ENCODE measurements at regions not wholly inside any gene's neighbourhood (a gene's known extent, or its start where the extent isn't known, plus 50 kb on each side); places are given as distances from the start of the nearest gene placed in this dataset.
"Not testable (repeated sequence)": the region's sequence is repeated elsewhere in the genome, so short reads cannot be mapped to it uniquely, and the experiment has no call there.

GRCh38 chr7:81074406-81074805, 155.6 kb upstream of the SEMA3C start:
- Histone ChIP-seq H3K4me3 (ENCODE audit: insufficient read length, low read depth) (no peak overlapping the region), H3K4me1 (ENCODE audit: insufficient read depth, insufficient read length) (no peaks in the 10 kb centered on the region), H3K9ac (ENCODE audit: insufficient read length, low read depth) (no peak overlapping the region), H3K36me3 (ENCODE audit: insufficient read depth, insufficient read length, low read length) (no peaks in the 10 kb centered on the region), H3K27me3 (ENCODE audit: insufficient read depth, insufficient read length) (no peaks in the 10 kb centered on the region), H3K9me3 (ENCODE audit: insufficient read depth, low read length) (peaks cover 25% of the 10 kb centered on the region)
- DNase-seq (ENCODE audit: low read depth, low spot score): no peak
- TF ChIP-seq ZNF274 (IDR thresholded peaks at IDR 0.05; ENCODE audit: low read depth, low read length): no peak
- no peak for TF ChIP-seq SUZ12 (IDR thresholded peaks at IDR 0.05; ENCODE audit: extremely low read depth, insufficient read depth, insufficient read length)
- no peak for TF ChIP-seq YY1 (IDR thresholded peaks at IDR 0.05; ENCODE audit: insufficient read depth, insufficient read length)

- Histone ChIP-seq H3K36me3 (ENCODE audit: insufficient read depth, insufficient read length, low read length) (no peaks in the 10 kb centered on the region), H3K9ac (ENCODE audit: insufficient read length, low read depth) (no peak overlapping the region), H3K27me3 (ENCODE audit: insufficient read depth, insufficient read length) (no peaks in the 10 kb centered on the region), H3K4me1 (ENCODE audit: insufficient read depth, insufficient read length) (no peaks in the 10 kb centered on the region), H3K9me3 (ENCODE audit: insufficient read depth, low read length) (peaks cover 25% of the 10 kb centered on the region), H3K4me3 (ENCODE audit: insufficient read length, low read depth) (no peak overlapping the region)
- TF ChIP-seq YY1 (IDR thresholded peaks at IDR 0.05; ENCODE audit: insufficient read depth, insufficient read length) (no peak), ZNF274 (IDR thresholded peaks at IDR 0.05; ENCODE audit: low read depth, low read length) (no peak), SUZ12 (IDR thresholded peaks at IDR 0.05; ENCODE audit: extremely low read depth, insufficient read depth, insufficient read length) (no peak)
- no peak for DNase-seq (ENCODE audit: low read depth, low spot score)
Measured at GRCh38 chr7:81073931-81074251, 155.0 kb upstream of the SEMA3C start.

GRCh38 chr7:81070956-81071355, 152.1 kb upstream of the SEMA3C start:
- H3K9ac ChIP-seq (ENCODE audit: insufficient read length, low read depth): no peak overlapping the region
- TF ChIP-seq SUZ12 (IDR thresholded peaks at IDR 0.05; ENCODE audit: extremely low read depth, insufficient read depth, insufficient read length) (no peak), ZNF274 (IDR thresholded peaks at IDR 0.05; ENCODE audit: low read depth, low read length) (no peak), YY1 (IDR thresholded peaks at IDR 0.05; ENCODE audit: insufficient read depth, insufficient read length) (no peak)
- H3K27me3 ChIP-seq (ENCODE audit: insufficient read depth, insufficient read length): no peaks in the 10 kb centered on the region
- no peaks in the 10 kb centered on the region for H3K4me1 ChIP-seq (ENCODE audit: insufficient read depth, insufficient read length)
- H3K9me3 ChIP-seq (ENCODE audit: insufficient read depth, low read length): peaks cover 15% of the 10 kb centered on the region
- no peaks in the 10 kb centered on the region for H3K36me3 ChIP-seq (ENCODE audit: insufficient read depth, insufficient read length, low read length)
- no peak for DNase-seq (ENCODE audit: low read depth, low spot score)
- no peak overlapping the region for H3K4me3 ChIP-seq (ENCODE audit: insufficient read length, low read depth)

GRCh38 chr7:81066797-81067196, 147.9 kb upstream of the SEMA3C start:
- TF ChIP-seq SUZ12 (IDR thresholded peaks at IDR 0.05; ENCODE audit: extremely low read depth, insufficient read depth, insufficient read length) (no peak), ZNF274 (IDR thresholded peaks at IDR 0.05; ENCODE audit: low read depth, low read length) (no peak), YY1 (IDR thresholded peaks at IDR 0.05; ENCODE audit: insufficient read depth, insufficient read length) (no peak)
- no peak overlapping the region for H3K9ac ChIP-seq (ENCODE audit: insufficient read length, low read depth)
- DNase-seq (ENCODE audit: low read depth, low spot score): no peak
- H3K27me3 ChIP-seq (ENCODE audit: insufficient read depth, insufficient read length): no peaks in the 10 kb centered on the region
- no peaks in the 10 kb centered on the region for H3K36me3 ChIP-seq (ENCODE audit: insufficient read depth, insufficient read length, low read length)
- H3K4me3 ChIP-seq (ENCODE audit: insufficient read length, low read depth): no peak overlapping the region
- H3K9me3 ChIP-seq (ENCODE audit: insufficient read depth, low read length): peaks cover 15% of the 10 kb centered on the region
- no peaks in the 10 kb centered on the region for H3K4me1 ChIP-seq (ENCODE audit: insufficient read depth, insufficient read length)

- TF ChIP-seq ZNF274 (IDR thresholded peaks at IDR 0.05; ENCODE audit: low read depth, low read length) (no peak), SUZ12 (IDR thresholded peaks at IDR 0.05; ENCODE audit: extremely low read depth, insufficient read depth, insufficient read length) (no peak), YY1 (IDR thresholded peaks at IDR 0.05; ENCODE audit: insufficient read depth, insufficient read length) (no peak)
- no peak for DNase-seq (ENCODE audit: low read depth, low spot score)
- Histone ChIP-seq H3K4me1 (ENCODE audit: insufficient read depth, insufficient read length) (no peaks in the 10 kb centered on the region), H3K9ac (ENCODE audit: insufficient read length, low read depth) (no peak overlapping the region), H3K9me3 (ENCODE audit: insufficient read depth, low read length) (no peaks in the 10 kb centered on the region), H3K36me3 (ENCODE audit: insufficient read depth, insufficient read length, low read length) (no peaks in the 10 kb centered on the region), H3K4me3 (ENCODE audit: insufficient read length, low read depth) (no peak overlapping the region), H3K27me3 (ENCODE audit: insufficient read depth, insufficient read length) (no peaks in the 10 kb centered on the region)
Measured at GRCh38 chr7:81064426-81064825, 145.6 kb upstream of the SEMA3C start.

- no peaks in the 10 kb centered on the region for H3K4me1 ChIP-seq (ENCODE audit: insufficient read depth, insufficient read length)
- H3K36me3 ChIP-seq (ENCODE audit: insufficient read depth, insufficient read length, low read length): no peaks in the 10 kb centered on the region
- H3K4me3 ChIP-seq (ENCODE audit: insufficient read length, low read depth): no peak overlapping the region
- H3K27me3 ChIP-seq (ENCODE audit: insufficient read depth, insufficient read length): no peaks in the 10 kb centered on the region
- H3K9me3 ChIP-seq (ENCODE audit: insufficient read depth, low read length): no peaks in the 10 kb centered on the region
- DNase-seq (ENCODE audit: low read depth, low spot score): no peak
- TF ChIP-seq SUZ12 (IDR thresholded peaks at IDR 0.05; ENCODE audit: extremely low read depth, insufficient read depth, insufficient read length) (no peak), ZNF274 (IDR thresholded peaks at IDR 0.05; ENCODE audit: low read depth, low read length) (no peak), YY1 (IDR thresholded peaks at IDR 0.05; ENCODE audit: insufficient read depth, insufficient read length) (no peak)
- H3K9ac ChIP-seq (ENCODE audit: insufficient read length, low read depth): no peak overlapping the region
Measured at GRCh38 chr7:81062755-81063154, 143.9 kb upstream of the SEMA3C start.

GRCh38 chr7:81057469-81057868, 138.6 kb upstream of the SEMA3C start:
- H3K9me3 ChIP-seq (ENCODE audit: insufficient read depth, low read length); DNase-seq (ENCODE audit: low read depth, low spot score); H3K4me3 ChIP-seq (ENCODE audit: insufficient read length, low read depth); H3K36me3 ChIP-seq (ENCODE audit: insufficient read depth, insufficient read length, low read length); H3K9ac ChIP-seq (ENCODE audit: insufficient read length, low read depth); H3K27me3 ChIP-seq (ENCODE audit: insufficient read depth, insufficient read length); H3K4me1 ChIP-seq (ENCODE audit: insufficient read depth, insufficient read length): not testable (repeated sequence)

- Histone ChIP-seq H3K36me3 (ENCODE audit: insufficient read depth, insufficient read length, low read length) (no peaks in the 10 kb centered on the region), H3K4me1 (ENCODE audit: insufficient read depth, insufficient read length) (no peaks in the 10 kb centered on the region), H3K9me3 (ENCODE audit: insufficient read depth, low read length) (no peaks in the 10 kb centered on the region), H3K4me3 (ENCODE audit: insufficient read length, low read depth) (no peak overlapping the region), H3K9ac (ENCODE audit: insufficient read length, low read depth) (no peak overlapping the region), H3K27me3 (ENCODE audit: insufficient read depth, insufficient read length) (no peaks in the 10 kb centered on the region)
- TF ChIP-seq YY1 (IDR thresholded peaks at IDR 0.05; ENCODE audit: insufficient read depth, insufficient read length) (no peak), ZNF274 (IDR thresholded peaks at IDR 0.05; ENCODE audit: low read depth, low read length) (no peak), SUZ12 (IDR thresholded peaks at IDR 0.05; ENCODE audit: extremely low read depth, insufficient read depth, insufficient read length) (no peak)
- no peak for DNase-seq (ENCODE audit: low read depth, low spot score)
Measured at GRCh38 chr7:81053623-81054022, 134.8 kb upstream of the SEMA3C start.
